ENCODE measurements at regions not wholly inside any gene's neighbourhood (a gene's known extent, or its start where the extent isn't known, plus 50 kb on each side); places are given as distances from the start of the nearest gene placed in this dataset.

DNA sequence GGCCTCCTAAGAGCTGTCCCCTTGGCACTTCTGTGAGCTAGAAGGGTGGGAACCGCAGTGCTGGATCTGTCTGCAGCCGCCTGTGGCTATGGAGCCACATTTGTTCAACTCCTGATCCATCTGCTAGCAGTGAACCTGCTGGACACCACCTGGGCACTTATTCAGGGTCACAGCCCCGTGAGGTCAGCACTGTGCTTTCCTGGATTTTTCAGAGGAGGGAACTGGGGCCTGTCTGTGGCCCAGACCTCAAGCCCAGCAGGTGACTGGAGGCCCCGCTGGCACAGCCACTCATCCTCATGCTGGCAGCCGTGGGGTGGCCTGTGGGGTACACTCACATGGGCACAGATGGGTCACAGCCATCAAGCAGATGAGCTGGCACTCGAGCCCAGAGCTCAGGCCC lies 155.3 kb downstream of the TFCP2L1 start:
- TF ChIP-seq, protein P1, sequence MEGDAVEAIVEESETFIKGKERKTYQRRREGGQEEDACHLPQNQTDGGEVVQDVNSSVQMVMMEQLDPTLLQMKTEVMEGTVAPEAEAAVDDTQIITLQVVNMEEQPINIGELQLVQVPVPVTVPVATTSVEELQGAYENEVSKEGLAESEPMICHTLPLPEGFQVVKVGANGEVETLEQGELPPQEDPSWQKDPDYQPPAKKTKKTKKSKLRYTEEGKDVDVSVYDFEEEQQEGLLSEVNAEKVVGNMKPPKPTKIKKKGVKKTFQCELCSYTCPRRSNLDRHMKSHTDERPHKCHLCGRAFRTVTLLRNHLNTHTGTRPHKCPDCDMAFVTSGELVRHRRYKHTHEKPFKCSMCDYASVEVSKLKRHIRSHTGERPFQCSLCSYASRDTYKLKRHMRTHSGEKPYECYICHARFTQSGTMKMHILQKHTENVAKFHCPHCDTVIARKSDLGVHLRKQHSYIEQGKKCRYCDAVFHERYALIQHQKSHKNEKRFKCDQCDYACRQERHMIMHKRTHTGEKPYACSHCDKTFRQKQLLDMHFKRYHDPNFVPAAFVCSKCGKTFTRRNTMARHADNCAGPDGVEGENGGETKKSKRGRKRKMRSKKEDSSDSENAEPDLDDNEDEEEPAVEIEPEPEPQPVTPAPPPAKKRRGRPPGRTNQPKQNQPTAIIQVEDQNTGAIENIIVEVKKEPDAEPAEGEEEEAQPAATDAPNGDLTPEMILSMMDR (conservative IDR thresholded peaks at IDR 0.05; ENCODE audit: low read length): no peak
- no peak for TF ChIP-seq EZH2phosphoT487 (IDR thresholded peaks at IDR 0.05; ENCODE audit: borderline replicate concordance)
